DMS53 (cell line): ENCODE measurements at regions not wholly inside any gene's neighbourhood (a gene's known extent, or its start where the extent isn't known, plus 50 kb on each side); places are given as distances from the start of the nearest gene placed in this dataset.

Experiments used
- DNase-seq: peaks from one replicate; lab custom pipeline; 2025; lab: John Stamatoyannopoulos, UW

DNA sequence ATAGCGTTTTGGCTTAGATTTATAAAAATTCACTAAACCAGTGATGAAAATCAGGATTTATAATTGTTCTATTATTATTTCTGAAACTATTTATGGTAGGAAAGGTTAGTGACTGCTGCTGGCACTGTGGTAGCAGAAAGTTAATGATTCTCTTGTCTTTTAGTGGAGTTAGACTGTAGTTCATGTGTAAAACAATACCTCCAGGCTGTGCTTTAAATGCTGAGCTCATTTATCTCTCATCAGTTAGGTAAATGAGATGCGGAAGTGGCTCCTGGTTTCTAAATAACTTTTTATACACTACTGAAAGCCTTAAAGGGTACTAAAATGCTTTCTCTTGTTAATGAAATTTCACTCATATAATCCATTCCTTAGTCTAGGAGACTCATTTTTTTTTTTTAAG is 326.8 kb upstream of the POT1 start:
- no peak for DNase-seq

DNA sequence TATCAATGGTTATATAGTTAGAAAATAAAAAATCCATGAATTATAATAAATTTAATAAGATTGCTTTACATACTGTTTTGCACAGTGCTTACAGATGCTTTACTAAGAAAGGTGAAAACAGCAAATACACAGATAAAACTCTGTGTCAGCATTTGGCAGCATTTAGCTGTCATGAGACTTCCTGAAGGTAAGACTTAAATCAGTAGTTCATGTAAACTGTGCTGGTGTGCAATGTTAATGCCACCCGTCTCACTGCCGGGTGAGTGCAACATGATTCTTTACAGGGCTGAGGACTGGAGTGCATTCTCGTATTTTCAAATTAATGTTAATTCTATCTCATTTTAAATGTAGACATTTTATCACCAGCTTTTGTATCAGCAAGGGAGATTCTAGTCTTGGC is 326.2 kb upstream of the POT1 start:
- no peak for DNase-seq

DNA sequence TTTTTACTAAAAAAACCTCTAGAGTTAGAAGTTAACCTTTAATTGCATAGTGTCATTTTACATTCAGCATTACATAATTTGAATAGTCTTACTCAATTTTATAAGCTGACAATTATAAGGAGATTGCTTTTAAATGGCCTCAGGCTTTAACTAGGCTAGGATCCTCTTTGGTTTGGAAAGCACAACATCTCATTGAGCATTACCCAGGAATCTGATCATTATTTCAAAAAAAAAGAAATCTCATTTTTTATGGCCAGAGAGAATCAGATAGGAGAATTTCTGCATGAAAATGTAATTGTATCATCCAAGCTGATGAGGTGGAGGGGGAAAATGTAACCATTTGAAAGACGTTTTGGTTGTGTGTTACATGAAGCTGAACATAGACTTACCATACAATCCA is 324.9 kb upstream of the POT1 start:
- DNase-seq, result no peak

DNA sequence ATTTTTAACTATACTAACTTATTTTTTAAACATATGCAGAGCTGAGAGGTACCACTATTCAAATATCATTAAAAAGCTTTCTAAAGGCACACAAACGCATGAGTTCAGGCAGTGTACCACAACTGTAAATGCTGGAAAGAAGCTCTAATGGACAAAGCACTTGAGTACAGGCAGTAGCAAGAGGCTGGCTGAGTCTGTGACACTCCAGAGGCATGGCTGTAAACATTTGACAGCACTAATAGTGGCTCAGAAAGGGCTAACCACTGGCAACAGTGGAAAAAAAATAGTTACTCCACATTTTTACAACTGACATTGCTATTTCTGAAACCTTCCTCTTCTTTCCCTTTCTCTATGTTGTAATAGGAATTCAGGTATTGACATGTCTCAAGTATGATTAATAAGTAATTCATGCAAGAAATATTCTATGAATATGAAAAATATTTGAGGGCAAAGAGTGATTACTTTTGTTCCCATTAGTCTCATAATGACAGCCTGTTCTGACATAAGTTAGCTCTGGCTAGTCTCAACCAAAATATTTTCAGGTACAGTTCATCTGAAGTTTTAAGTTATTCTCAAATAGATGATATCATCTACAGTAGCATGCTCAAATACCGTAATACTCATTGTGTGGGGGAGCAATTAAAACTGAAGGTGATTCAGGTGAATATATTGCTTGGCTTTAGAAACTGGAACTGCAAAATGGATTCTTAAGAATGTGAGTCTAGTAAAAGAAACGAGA is 324.0 kb upstream of the POT1 start:
- DNase-seq, result peak; percentile 18

DNA sequence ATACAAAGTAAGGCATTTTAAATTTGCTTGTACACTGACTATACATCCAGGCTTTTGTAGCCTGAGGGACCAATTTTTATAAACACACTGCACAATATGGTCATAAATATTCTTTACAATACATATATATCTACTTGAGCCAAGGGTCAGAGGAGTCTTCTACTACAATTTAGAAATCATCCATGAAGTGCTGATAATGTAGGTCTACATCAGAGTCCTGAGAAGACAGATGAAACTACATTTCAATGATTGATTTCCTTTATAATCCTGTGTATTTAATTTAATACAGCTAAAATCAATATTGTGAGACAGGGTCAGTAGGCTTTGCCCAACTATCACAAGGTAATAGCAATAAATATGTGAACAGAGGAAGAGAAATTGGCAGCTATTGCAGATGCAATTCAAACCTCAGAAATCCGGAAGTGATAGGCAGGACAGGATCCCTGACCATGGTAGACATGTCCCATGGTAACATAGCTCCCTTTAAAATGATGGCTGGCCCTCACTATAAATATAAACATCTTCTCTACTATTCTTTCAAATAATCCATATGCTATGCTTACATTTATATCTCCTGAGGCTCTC is 318.0 kb upstream of the POT1 start:
- no peak for DNase-seq

DNA sequence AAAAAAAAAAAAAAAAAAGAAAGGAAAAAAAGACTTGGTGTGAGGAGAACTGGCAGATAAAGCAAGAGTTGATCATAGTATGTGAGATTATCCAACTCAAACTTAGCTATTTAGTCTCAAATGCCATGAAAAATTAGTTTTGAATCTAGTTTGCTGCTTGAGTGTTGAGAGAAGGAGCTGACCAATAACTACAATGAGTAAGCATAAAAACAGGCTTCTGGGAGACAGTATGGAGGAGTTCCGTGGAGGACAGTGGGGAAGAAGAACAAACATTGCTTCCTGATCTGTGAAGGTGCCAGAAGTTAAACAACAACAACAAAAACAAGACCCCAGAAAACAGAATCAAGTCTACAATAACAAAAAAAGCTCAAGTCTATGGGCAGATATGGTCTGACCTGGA is 317.1 kb upstream of the POT1 start:
- DNase-seq, result no peak

DNA sequence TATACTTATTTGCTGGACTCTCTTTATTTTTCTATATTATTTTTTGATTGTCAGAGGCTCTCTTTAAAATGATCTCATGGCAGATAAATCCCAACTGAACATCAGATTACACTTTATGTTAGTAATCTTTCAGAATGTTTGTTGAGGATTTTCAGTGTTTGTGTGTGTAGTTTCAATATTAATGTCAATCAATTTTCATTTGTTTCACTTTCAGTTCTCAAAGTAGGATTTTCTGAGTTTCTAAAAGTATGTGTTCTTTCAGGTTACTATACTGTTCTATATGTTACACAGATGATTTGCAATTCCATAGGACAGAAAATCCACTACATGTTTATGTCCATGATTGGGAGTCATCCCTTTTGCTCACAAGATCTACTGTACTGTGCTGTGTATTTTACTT is 311.9 kb upstream of the POT1 start:
- no peak for DNase-seq

DNA sequence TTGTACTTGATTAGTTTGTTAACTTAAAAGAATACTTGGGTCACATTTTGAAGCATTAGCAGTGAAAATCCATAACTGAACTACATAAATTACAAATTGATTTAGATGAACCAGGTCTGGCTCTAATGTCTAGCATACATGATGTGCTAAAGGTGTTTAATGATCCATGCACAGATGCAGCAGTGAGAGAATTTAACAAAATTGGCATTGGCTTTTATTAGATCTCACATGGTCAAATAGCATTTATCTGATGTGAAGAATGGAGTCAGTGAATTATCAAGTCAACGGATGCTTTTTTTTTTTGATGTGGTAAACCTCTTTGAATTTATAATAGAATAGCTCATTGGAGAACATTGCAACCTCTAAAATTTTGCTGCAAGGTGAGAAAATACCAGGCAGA is 293.0 kb upstream of the POT1 start:
- DNase-seq, result no peak

DNA sequence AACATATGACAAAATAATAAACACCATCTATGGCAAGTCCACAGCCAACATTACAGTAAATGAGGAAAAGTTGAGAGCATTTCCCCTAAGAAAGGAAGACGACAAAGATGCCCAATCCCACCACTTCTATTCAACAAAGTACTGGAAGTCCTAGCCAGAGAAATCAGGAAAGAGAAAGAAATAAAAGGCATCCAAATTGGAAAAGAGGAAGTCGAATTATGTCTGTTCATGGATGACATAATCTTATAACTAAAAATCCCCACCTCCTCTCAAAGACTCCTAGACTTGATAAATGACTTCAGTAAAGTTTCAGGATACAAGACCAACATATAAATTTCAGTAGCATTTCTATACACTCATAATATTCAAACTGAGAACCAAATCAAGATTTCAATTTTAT is 288.5 kb upstream of the POT1 start:
- DNase-seq, result no peak

DNA sequence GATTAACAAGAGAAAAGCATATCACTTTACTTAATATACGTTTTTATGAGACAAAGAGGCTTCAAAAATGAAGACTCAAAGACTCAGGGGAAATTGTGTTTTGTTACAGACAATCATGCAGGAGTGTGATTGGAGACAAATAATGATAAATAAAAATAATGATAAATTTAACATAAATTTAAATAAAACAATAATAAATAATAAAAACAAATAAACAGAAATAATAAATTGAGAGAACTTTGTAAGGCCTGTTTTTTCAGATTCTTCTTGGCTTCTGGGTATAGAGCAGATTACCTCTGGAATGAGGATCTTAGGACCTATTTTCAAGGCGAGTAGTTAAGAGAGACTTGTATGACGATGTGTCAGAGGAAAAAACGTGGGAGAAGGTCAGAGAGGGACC is 271.4 kb upstream of the POT1 start:
- DNase-seq, result no peak

DNA sequence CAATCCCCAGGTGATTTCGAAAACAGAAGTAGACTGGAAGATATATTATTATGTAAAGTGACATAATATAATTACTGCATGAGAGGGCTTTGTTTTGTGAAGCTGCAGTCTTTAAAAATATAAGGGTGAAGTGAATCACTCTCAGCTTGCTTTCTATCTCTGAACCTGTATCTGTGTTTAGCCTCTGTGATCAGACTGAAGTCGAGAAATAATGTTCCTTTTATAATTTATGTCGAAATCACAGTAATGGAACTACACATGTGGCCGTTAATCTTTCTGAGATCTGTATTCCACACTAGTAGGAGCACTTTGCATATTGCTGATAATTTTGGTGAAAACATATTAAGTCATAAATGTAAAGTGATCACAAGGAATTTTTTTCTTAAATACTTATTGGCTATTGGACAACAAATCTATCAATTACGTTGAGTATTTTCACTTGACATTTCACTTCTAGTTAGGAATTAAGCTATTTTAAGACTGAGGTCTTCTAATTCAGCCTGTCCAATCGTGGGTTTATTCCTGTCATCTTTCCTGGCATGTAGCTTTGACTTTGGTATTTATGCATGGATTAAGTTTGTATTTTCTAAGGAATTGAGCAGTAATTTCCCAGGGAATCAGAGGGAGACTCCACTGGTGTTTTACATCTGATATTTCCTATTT is 268.2 kb upstream of the POT1 start:
- no peak for DNase-seq

DNA sequence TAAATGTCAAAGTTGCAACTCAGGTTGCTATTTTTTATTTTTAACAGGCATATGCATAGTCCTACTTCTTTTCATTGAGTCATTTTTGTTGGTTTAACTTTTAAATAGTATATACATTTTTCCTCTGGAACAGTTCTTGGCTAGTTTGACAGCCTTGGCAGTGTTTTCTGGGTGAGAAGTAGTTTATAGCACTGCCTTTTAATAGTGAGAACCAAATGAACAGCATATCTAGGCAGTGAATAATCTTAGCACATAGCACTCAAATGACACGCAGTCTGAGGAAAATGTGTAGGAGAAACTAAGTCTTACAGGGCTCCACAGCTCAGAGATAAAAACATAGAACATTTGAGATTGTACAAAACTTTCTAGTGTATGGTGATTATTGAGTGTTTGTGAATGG is 265.5 kb upstream of the POT1 start:
- no peak for DNase-seq

DNA sequence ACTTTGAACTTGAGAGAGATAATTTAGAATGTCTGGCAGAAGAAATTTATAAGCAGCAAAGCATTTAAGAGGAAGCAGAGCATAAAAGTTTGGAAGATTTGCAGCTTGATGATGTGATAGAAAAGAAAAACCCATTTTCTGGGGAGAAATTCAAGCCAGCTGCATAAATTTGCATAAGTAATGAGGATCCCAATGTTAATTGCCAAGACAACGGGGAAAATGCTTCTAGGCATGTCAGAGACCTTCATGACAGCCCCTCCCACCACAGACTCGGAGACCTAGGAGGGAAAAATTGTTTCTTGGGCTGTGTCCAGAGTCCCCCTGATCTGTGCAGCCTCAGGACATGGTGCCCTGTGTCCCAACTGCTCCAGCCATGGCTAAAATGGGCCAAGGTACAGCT is 263.6 kb upstream of the POT1 start:
- DNase-seq, result no peak

DNA sequence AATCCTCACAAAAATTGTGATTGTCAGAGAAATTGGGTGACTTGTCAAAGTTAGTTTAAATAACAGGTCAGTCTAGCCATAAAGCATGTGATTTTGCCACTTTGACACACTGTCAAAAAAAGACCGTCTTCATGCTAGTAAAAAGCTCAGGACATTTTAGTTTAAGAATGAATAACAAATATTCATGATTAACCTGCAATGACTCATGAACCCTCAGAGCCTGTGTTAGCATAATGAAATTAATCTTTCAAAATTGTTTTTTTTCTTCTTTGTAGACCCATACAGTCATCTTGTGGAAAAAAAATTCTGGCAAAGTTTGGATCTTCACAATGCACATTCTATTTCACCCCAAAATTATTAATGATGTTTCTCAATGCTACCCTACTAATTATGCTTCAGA is 255.2 kb upstream of the POT1 start:
- no peak for DNase-seq

DNA sequence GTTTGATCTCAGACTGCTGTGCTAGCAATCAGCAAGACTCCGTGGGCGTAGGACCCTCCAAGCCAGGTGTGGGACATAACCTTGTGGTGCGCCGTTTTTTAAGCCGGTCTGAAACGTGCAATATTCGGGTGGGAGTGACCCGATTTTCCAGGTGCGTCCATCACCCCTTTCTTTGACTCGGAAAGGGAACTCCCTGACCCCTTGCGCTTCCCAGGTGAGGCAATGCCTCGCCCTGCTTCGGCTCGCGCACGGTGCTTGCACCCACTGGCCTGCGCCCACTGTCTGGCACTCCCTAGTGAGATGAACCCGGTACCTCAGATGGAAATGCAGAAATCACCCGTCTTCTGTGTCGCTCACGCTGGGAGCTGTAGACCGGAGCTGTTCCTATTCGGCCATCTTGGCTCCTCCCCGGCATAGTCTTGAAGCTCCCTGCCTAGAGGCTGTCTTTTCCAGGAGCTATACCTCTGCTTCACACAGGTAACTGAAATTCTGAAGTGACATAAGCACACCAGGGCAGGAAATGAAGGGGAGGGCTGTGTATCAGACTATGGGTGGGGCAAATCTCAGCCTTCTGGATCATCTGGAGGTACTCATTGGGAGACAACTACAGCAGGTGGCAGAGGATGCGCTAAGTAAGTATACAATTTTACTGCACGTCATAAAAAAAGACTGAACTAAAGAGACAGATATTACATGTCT is 252.1 kb upstream of the POT1 start:
- peak; percentile 95 for DNase-seq

DNA sequence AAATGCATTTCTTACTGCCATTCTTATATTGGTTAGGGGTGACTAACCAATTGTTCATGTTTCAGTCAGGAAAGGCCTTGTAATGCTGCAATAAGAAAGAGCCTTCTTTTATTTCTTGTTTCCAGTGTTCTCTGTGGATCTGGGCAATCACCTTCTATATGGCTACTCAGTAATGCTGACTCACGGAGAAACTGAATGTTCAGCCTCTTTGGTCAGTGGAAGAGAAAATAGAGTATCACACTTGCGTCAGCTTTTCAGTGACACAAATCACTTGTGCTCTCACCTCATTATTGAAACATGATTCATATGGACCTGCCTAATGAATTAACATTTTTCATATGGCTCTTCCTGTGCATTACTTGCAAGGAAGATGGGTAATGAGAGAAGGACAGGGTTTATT is 243.9 kb upstream of the POT1 start:
- DNase-seq, result no peak

DNA sequence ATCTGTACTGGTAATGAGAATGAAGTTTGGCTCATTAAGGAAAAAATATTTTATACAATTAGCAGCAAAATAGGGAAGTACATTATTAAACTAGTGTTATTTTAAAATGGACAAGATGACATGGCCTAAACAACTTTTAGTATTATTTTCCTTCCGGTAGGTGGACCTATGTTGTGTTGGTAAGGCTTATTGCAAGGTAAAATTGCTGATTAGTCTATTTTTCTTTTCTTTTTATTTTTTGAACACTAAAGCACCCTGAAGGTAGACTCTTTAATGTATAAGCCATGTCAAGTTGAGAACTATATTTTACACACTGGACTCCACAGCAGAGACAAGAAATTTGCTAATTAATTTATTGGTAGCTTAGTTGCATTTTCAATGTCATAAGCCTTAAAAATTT is 239.5 kb upstream of the POT1 start:
- DNase-seq, result no peak

DNA sequence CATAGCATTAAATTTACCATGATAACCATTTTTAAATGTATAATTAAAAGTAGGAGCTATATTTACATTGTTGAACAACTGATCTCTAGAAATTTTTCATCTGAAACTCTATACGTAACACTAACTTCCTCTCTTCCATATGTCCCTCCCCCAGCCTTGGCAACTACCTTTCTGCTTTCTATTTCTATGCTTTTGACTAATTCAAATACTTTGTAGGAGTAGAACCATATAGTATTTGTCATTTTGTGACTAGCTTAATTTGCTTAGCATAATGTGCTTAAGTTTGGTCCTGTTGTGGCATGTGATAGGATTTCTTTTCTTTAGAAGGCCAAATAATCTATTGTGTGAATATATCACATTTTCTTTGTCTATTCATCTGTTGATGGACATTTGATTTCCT is 225.3 kb upstream of the POT1 start:
- DNase-seq, result no peak

DNA sequence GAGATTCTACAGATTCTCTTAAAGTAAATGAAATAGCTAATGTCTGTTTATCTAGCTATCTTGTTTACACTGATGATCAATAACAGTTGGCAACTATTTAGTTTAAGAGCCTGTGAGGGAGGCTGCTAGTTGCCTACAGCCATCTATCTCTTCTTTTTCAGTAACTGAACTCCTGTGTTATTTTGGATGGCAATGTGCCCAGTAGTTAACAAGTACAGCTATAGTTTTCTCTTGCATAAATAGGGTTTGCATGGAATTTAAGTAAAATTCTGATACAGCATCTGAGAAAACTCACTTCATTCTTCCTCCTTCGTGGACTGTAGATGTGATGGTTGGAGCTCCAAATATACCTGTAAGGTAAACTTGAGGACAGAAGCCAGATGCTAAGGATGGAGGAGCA is 219.5 kb upstream of the POT1 start:
- DNase-seq, result no peak

DNA sequence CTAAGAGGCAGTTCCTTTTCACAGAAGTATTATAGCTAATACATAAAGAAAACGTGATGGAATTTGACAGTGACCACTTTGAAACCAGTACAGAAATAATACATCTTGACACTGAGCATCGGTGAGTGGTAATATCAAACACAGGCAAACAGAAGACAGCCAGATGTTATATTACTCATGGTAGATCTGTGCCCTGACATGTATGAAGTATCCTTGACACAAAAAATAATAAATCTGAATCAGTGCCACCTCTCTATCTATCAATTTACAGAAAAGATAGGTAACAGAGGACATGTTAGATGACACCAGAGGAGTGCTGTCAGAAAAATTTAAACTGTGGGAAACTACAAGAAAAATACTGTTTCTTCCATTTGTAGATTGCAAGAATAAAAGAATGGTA is 217.4 kb upstream of the POT1 start:
- no peak for DNase-seq

DNA sequence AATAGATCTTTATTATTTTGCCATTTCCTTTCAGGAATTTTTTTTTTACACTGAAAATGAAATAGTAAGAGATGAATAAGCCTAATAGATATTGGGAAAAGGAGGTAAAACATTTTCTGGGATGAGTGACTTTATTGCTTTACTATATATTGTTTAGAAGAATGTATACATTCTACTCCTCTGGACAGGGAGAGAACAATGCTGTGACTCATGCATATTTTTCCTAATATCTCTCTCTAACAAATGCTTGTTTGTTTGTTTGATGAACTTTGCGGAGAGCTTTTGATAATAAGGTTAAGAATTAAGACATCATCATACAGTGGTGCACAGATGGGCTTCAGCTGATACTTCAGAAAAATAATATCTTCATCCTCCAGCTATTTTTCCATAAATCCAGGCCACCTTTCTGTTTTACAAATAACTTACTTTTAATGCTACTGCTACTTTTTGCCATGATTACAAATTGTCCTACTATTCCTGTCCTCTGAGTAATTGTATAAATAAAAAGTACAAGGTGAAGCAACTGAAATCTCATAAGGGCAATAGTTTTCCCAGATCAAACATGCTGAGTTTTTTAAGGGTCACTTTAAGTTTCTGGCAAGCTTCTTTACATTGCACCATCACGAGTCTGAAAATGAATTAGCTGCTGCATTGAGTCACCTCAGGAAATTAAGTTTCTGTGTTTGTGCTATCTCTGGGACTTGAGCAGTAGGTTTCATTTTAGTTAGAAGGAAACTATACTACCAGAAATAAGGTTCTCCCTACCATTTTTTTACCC is 207.3 kb upstream of the POT1 start:
- DNase-seq, result no peak

DNA sequence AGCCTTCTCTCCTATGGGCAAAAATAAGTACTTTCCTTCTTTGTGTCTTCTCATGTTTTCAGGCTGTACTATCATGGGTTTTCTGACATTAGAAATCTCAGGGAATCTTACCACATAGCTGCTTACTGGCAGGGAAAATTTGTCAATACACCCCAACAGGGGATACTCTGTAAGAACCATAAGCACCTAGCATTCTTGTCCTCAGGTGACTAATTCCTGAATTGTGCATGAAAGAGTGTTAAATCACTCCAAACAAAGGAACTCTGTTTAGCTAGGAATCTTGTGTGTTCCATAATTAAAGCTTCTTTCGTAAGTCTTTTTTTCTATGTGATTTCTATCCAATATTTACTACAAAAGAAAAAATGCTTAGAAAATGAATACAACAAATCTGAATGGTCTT is 206.7 kb upstream of the POT1 start:
- no peak for DNase-seq
